ENCODE measurements at regions not wholly inside any gene's neighbourhood (a gene's known extent, or its start where the extent isn't known, plus 50 kb on each side); places are given as distances from the start of the nearest gene placed in this dataset.

DNA sequence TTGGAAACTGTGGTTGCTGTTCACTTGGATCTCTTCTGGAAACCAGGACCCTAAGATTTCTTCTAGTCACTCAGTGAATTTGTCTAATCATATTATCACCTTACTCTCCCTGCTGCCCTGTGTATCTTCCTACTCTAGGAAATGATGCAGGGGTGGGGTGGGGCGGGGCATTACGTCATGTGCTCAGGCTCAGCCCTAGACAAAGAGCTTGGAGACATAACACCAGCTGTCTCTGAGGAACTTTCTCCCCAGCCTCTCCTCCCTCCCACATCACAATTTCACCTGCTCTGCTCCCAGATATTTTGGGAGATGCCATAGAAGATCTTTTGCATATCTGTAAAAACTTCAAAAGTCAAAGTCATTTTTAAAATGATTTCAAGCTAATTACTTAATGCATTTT lies 470.4 kb downstream of the ZSWIM6 start:
- Histone ChIP-seq H3K9me1 (replicated peaks; ENCODE audit: control insufficient read depth, extremely low read depth, insufficient read depth, low read length) (no peaks in the 10 kb centered on the region), H4K20me1 (replicated peaks; ENCODE audit: control insufficient read depth, extremely low read depth, insufficient read depth, low read length) (no peaks in the 10 kb centered on the region), H3K79me2 (ENCODE audit: control insufficient read depth, insufficient read depth, low read length) (no peaks in the 10 kb centered on the region), H3K27ac (ENCODE audit: insufficient read depth, low read depth, low read length) (no peak overlapping the region), H3K4me3 (replicated peaks in 1 of 3; ENCODE audit: insufficient read depth in 1 of 3, low read depth in 1 of 3, low read length in 3 of 3) (no peak overlapping the region), H3K27me3 (ENCODE audit: control insufficient read depth in 2 of 2, insufficient read depth in 2 of 2, low read length in 2 of 2) (no peaks in the 10 kb centered on the region), H3K4me2 (ENCODE audit: insufficient read depth, low read length) (no peak overlapping the region), H3K9me3 (replicated peaks; ENCODE audit: control insufficient read depth, insufficient read depth, low read length) (no peaks in the 10 kb centered on the region), H3K4me1 (ENCODE audit: control insufficient read depth, extremely low read depth, insufficient read depth, low read length) (no peaks in the 10 kb centered on the region), H3K36me3 (ENCODE audit: control insufficient read depth in 2 of 2, extremely low read depth in 1 of 2, insufficient read depth in 2 of 2, low read length in 2 of 2) (no peaks in the 10 kb centered on the region), H3K9ac (replicated peaks; ENCODE audit: extremely low read depth, insufficient read depth, low read length) (no peak overlapping the region), H2AFZ (ENCODE audit: low read depth, low read length) (no peak overlapping the region)
- FAIRE-seq (no peak), DNase-seq (ENCODE audit: low read depth, low spot score) (no peak)
- BruUV-seq (replicated peaks), result no TSS peak
- ChIA-PET POLR2A (no interaction called here), CTCF (no interaction called here)
- intact Hi-C loops (cut with micrococcal nuclease), result no loop called here
- TF ChIP-seq EZH2 (IDR thresholded peaks at IDR 0.05; ENCODE audit: borderline replicate concordance, low read depth, low read length, severe bottlenecking) (no peak), POLR2A (IDR thresholded peaks at IDR 0.05; ENCODE audit: low read depth, low read length) (no peak), JUN (IDR thresholded peaks at IDR 0.05; ENCODE audit: borderline replicate concordance, insufficient read depth, insufficient read length, low read depth) (no peak), MYC (IDR thresholded peaks at IDR 0.05; ENCODE audit: low read depth, low read length) (no peak), FOS (IDR thresholded peaks at IDR 0.05; ENCODE audit: borderline replicate concordance, insufficient read depth, low read length) (no peak), GATA2 (IDR thresholded peaks at IDR 0.05; ENCODE audit: insufficient read depth, insufficient read length, low read depth, low read length) (no peak), POLR2AphosphoS5 (IDR thresholded peaks at IDR 0.05; ENCODE audit: insufficient read depth, low read depth, low read length) (no peak)
- TF ChIP-seq, protein P1, sequence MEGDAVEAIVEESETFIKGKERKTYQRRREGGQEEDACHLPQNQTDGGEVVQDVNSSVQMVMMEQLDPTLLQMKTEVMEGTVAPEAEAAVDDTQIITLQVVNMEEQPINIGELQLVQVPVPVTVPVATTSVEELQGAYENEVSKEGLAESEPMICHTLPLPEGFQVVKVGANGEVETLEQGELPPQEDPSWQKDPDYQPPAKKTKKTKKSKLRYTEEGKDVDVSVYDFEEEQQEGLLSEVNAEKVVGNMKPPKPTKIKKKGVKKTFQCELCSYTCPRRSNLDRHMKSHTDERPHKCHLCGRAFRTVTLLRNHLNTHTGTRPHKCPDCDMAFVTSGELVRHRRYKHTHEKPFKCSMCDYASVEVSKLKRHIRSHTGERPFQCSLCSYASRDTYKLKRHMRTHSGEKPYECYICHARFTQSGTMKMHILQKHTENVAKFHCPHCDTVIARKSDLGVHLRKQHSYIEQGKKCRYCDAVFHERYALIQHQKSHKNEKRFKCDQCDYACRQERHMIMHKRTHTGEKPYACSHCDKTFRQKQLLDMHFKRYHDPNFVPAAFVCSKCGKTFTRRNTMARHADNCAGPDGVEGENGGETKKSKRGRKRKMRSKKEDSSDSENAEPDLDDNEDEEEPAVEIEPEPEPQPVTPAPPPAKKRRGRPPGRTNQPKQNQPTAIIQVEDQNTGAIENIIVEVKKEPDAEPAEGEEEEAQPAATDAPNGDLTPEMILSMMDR (IDR thresholded peaks at IDR 0.05; ENCODE audit: extremely low read depth in 1 of 2, insufficient read depth in 1 of 2, low read depth in 1 of 2, low read length in 2 of 2), result no peak
- TF ChIP-seq, protein P2, sequence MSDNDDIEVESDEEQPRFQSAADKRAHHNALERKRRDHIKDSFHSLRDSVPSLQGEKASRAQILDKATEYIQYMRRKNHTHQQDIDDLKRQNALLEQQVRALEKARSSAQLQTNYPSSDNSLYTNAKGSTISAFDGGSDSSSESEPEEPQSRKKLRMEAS (IDR thresholded peaks at IDR 0.05; ENCODE audit: insufficient read depth, insufficient read length), result no peak
- dilution Hi-C loops (cut with MboI; ENCODE audit: extremely low pct_ligation_motif_present, low sequenced_read_pairs), result no loop called here
